ENCODE measurements at regions not wholly inside any gene's neighbourhood (a gene's known extent, or its start where the extent isn't known, plus 50 kb on each side); places are given as distances from the start of the nearest gene placed in this dataset.

DNA sequence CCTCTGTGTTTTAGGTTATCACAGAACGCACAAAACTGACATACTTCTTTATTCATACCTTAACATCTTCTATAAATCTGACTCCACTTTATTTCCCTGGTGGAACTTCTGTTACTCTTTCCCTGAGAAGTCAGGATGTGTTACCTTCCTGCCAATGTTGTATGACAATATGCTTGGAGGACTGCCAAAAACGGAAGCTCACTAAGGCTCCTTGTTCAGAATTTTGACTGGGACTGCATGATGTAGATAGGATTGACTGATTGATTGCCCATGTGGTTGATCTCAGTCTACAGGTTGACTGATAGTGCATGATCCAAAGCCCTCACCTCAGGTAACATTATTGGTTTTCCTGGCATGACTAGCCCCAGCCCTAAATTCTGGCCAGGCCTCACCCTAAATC is 319.4 kb downstream of the TLR4 start:
- Histone ChIP-seq H3K4me1 (ENCODE audit: control insufficient read depth in 2 of 3, insufficient read depth in 2 of 3, low read depth in 1 of 3, low read length in 3 of 3) (no peaks in the 10 kb centered on the region), H3K27ac (ENCODE audit: low read depth in 2 of 2, low read length in 2 of 2) (no peak overlapping the region), H3K4me3 (ENCODE audit: low read length in 3 of 3) (no peak overlapping the region), H3K9ac (ENCODE audit: low read length in 3 of 3) (no peak overlapping the region), H3K27me3 (ENCODE audit: control insufficient read depth, insufficient read depth, low read length) (no peaks in the 10 kb centered on the region), H3K36me3 (ENCODE audit: control insufficient read depth in 2 of 3, insufficient read depth in 3 of 3, low read length in 3 of 3) (no peaks in the 10 kb centered on the region), H3K9me3 (ENCODE audit: control insufficient read depth in 2 of 3, insufficient read depth in 1 of 3, low read length in 3 of 3) (no peaks in the 10 kb centered on the region)
- intact Hi-C loops (cut with DNase I), result no loop called here
- no peak for TF ChIP-seq CTCF (IDR thresholded peaks at IDR 0.05; ENCODE audit: borderline replicate concordance, extremely low read depth, insufficient read depth)
- FAIRE-seq, result no peak
- peak in 1 of 5 donors; percentile 1 for DNase-seq

DNA sequence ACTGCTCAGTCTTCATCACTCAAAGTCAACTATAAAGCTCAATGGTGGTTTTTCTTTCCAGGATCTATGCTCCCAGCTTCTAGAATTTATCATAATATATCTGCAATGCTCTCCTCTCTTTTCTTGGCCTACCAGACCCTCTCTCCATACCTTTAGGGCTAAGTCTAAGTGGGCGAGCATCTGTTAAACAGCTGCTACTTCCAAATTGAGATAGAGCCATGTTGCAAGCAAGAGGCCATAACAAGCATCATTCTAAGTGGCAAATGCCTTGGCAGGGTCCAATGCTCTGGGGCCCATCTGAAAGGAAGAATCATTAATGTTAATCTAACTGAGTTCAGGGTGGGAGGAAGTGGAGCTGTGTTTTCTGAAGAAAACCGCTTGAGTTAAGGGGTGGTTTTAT is 324.0 kb downstream of the TLR4 start:
- Histone ChIP-seq H3K4me3 (ENCODE audit: low read length in 3 of 3) (no peak overlapping the region), H3K36me3 (ENCODE audit: control insufficient read depth in 2 of 3, insufficient read depth in 3 of 3, low read length in 3 of 3) (no peaks in the 10 kb centered on the region), H3K27ac (ENCODE audit: low read depth in 2 of 2, low read length in 2 of 2) (no peak overlapping the region), H3K9me3 (ENCODE audit: control insufficient read depth in 2 of 3, insufficient read depth in 1 of 3, low read length in 3 of 3) (no peaks in the 10 kb centered on the region), H3K27me3 (ENCODE audit: control insufficient read depth, insufficient read depth, low read length) (no peaks in the 10 kb centered on the region), H3K9ac (ENCODE audit: low read length in 3 of 3) (no peak overlapping the region), H3K4me1 (ENCODE audit: control insufficient read depth in 2 of 3, insufficient read depth in 2 of 3, low read depth in 1 of 3, low read length in 3 of 3) (no peaks in the 10 kb centered on the region)
- intact Hi-C loops (cut with DNase I), result no loop called here
- no peak for FAIRE-seq
- DNase-seq, result no peak
- no peak for TF ChIP-seq CTCF (IDR thresholded peaks at IDR 0.05; ENCODE audit: borderline replicate concordance, extremely low read depth, insufficient read depth)

DNA sequence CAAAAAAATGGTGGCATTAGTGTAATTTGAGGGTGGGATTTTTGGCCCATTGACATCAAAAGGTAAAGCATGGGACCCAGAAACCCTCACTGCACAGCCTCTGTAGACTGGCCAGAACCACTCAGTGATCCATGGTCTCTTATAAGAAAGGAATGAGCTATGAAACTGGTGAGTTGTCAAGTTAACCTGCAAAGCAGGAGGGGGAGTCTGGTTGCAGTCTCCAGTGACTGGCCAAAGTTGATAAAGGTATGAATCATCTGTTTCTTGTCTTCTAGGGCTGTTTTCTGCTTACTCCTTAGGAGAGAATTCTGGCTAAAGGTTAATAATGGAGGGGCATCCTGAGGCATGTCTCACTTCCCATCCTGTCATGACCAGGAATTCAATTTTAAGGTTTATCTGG is 325.2 kb downstream of the TLR4 start:
- TF ChIP-seq CTCF (IDR thresholded peaks at IDR 0.05; ENCODE audit: borderline replicate concordance, extremely low read depth, insufficient read depth), result no peak
- no peak for DNase-seq
- no peak overlapping the region for H3K27ac ChIP-seq (ENCODE audit: low read depth in 2 of 2, low read length in 2 of 2)
- no peaks in the 10 kb centered on the region for H3K36me3 ChIP-seq (ENCODE audit: control insufficient read depth in 2 of 3, insufficient read depth in 3 of 3, low read length in 3 of 3)
- no peaks in the 10 kb centered on the region for H3K4me1 ChIP-seq (ENCODE audit: control insufficient read depth in 2 of 3, insufficient read depth in 2 of 3, low read depth in 1 of 3, low read length in 3 of 3)
- intact Hi-C loops (cut with DNase I), result no loop called here
- no peaks in the 10 kb centered on the region for H3K27me3 ChIP-seq (ENCODE audit: control insufficient read depth, insufficient read depth, low read length)
- H3K9ac ChIP-seq (ENCODE audit: low read length in 3 of 3), result no peak overlapping the region
- no peaks in the 10 kb centered on the region for H3K9me3 ChIP-seq (ENCODE audit: control insufficient read depth in 2 of 3, insufficient read depth in 1 of 3, low read length in 3 of 3)
- FAIRE-seq, result no peak
- no peak overlapping the region for H3K4me3 ChIP-seq (ENCODE audit: low read length in 3 of 3)

DNA sequence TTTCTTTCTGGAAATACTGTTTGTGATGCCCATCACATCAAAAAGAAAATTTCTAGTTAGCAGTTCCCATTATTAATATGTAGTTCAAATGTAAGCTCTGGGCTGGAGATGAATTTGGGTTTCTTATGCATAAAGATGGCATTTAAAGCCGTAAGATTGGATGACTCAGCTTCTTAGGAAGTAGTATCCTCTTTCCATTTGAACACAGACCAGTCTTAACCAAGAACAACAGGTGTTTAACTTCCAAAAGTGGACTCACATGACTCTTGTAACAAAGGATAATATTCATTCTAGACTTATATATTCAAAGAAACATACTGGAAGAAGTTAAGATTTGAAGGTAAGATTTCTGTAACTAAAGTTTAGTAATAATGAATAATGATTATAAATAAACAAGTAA is 330.5 kb downstream of the TLR4 start:
- intact Hi-C loops (cut with DNase I), result no loop called here
- no peaks in the 10 kb centered on the region for H3K36me3 ChIP-seq (ENCODE audit: control insufficient read depth in 2 of 3, insufficient read depth in 3 of 3, low read length in 3 of 3)
- no peak overlapping the region for H3K4me3 ChIP-seq (ENCODE audit: low read length in 3 of 3)
- no peak for DNase-seq
- no peak for FAIRE-seq
- H3K4me1 ChIP-seq (ENCODE audit: control insufficient read depth in 2 of 3, insufficient read depth in 2 of 3, low read depth in 1 of 3, low read length in 3 of 3), result no peaks in the 10 kb centered on the region
- no peaks in the 10 kb centered on the region for H3K27me3 ChIP-seq (ENCODE audit: control insufficient read depth, insufficient read depth, low read length)
- no peak overlapping the region for H3K9ac ChIP-seq (ENCODE audit: low read length in 3 of 3)
- H3K27ac ChIP-seq (ENCODE audit: low read depth in 2 of 2, low read length in 2 of 2), result no peak overlapping the region
- no peak for TF ChIP-seq CTCF (IDR thresholded peaks at IDR 0.05; ENCODE audit: borderline replicate concordance, extremely low read depth, insufficient read depth)
- H3K9me3 ChIP-seq (ENCODE audit: control insufficient read depth in 2 of 3, insufficient read depth in 1 of 3, low read length in 3 of 3), result no peaks in the 10 kb centered on the region
